ENCODE measurements at regions not wholly inside any gene's neighbourhood (a gene's known extent, or its start where the extent isn't known, plus 50 kb on each side); places are given as distances from the start of the nearest gene placed in this dataset.

GRCh38 chr7:101727184-101727583 lies 90.2 kb upstream of the CUX1 start:
- TF ChIP-seq POLR2A (IDR thresholded peaks at IDR 0.05) (no peak), CTCF (IDR thresholded peaks at IDR 0.05) (no peak)
